T-cell (primary cell): ENCODE measurements at regions not wholly inside any gene's neighbourhood (a gene's known extent, or its start where the extent isn't known, plus 50 kb on each side); places are given as distances from the start of the nearest gene placed in this dataset.

ENCODE experiments used
- ATAC-seq, 4 experiments: fragments of 200-7000 bp in 3 of 4; fragments of 150-1000 bp in 1 of 4; cut with Tn5 transposase; replicated peaks in 1 of 4; 1 replicate in 3 of 4; 2 replicates in 1 of 4; pipeline ENCODE4 v1.10.0; 2021; ENCODE audit warnings: moderate library complexity in 3 of 4, mild to moderate bottlenecking in 2 of 4, moderate number of reproducible peaks in 1 of 4
- CTCF ChIA-PET, 2 donors: fragments of 300-600 bp; sonication (Branson Sonifier 250); formaldehyde crosslinking; loops; one replicate each; lab custom pipeline; 2022; ENCODE audit warnings: antibody characterized with exemption in 2 of 2; lab: Charles Lee
- POLR2A ChIA-PET, 2 donors: fragments of 300-600 bp; sonication (Branson Sonifier 250); formaldehyde crosslinking; loops; one replicate each; lab custom pipeline; 2022; ENCODE audit warnings: antibody characterized with exemption in 2 of 2; lab: Charles Lee
- DNase-seq, 35 experiments: peaks; one replicate each; pipeline versions ENCODE4 v3.0.0 to v3.0.0-alpha.2; 2013 to 2023
- H3K27ac ChIP-seq: one replicate; pipeline ENCODE4 v1.5.1; 2013; ENCODE audit warnings: low read length
- H3K27me3 ChIP-seq, 2 experiments: replicated peaks in 1 of 2; 1 replicate in 1 of 2; 2 replicates in 1 of 2; pipeline versions ENCODE4 v1.6.1 to v1.7.0; 2013; ENCODE audit warnings: low read length in 1 of 2, mixed read lengths in 1 of 2; ENCODE audit not compliant: control insufficient read depth in 2 of 2, insufficient read depth in 2 of 2; ENCODE audit errors: extremely low read depth in 1 of 2
- H3K36me3 ChIP-seq, 2 donors: 1 replicate in 1 of 2; 2 replicates in 1 of 2; pipeline versions ENCODE4 v1.6.1 to v1.7.0; 2013; ENCODE audit warnings: low read length in 1 of 2; ENCODE audit not compliant: control insufficient read depth in 2 of 2, insufficient read depth in 1 of 2; ENCODE audit errors: extremely low read depth in 1 of 2
- H3K4me1 ChIP-seq, 2 experiments: 1 replicate in 1 of 2; 2 replicates in 1 of 2; pipeline versions ENCODE4 v1.6.1 to v1.7.0; 2013; ENCODE audit warnings: low read length in 2 of 2, mixed read lengths in 1 of 2; ENCODE audit not compliant: insufficient read depth in 2 of 2, control insufficient read depth in 1 of 2; ENCODE audit errors: extremely low read depth in 1 of 2
- H3K4me3 ChIP-seq, 2 donors: 1 replicate in 1 of 2; 2 replicates in 1 of 2; pipeline versions ENCODE4 v1.5.1 to v1.7.0; 2013; ENCODE audit warnings: mild to moderate bottlenecking in 2 of 2, low read length in 1 of 2, moderate library complexity in 1 of 2; ENCODE audit not compliant: control insufficient read depth in 1 of 2; ENCODE audit errors: extremely low read depth in 1 of 2
- H3K9me3 ChIP-seq: 2 replicates; pipeline ENCODE4 v1.7.0; 2013
- H3K27ac Mint-ChIP-seq, 2 donors: one replicate each; pipeline ENCODE4 v1.8.0; 2020 to 2021; ENCODE audit warnings: mild to moderate bottlenecking in 2 of 2, mixed read lengths in 2 of 2
- H3K27me3 Mint-ChIP-seq, 2 donors: one replicate each; pipeline ENCODE4 v1.8.0; 2021 to 2022; ENCODE audit warnings: mixed read lengths in 2 of 2
- H3K36me3 Mint-ChIP-seq: one replicate; pipeline ENCODE4 v1.8.0; 2021; ENCODE audit warnings: mixed read lengths
- H3K4me1 Mint-ChIP-seq, 3 donors: one replicate each; pipeline ENCODE4 v1.8.0; 2020 to 2022; ENCODE audit warnings: mixed read lengths in 3 of 3, mild to moderate bottlenecking in 1 of 3
- H3K4me3 Mint-ChIP-seq, 3 donors: one replicate each; pipeline ENCODE4 v1.8.0; 2020 to 2022; ENCODE audit warnings: mild to moderate bottlenecking in 3 of 3, mixed read lengths in 3 of 3, moderate library complexity in 3 of 3
- H3K9me3 Mint-ChIP-seq, 3 donors: one replicate each; pipeline ENCODE4 v1.8.0; 2020 to 2022; ENCODE audit warnings: mixed read lengths in 3 of 3
- WGBS: methylation state at CpG from one replicate; pipeline ENCODE4 v1.1.5; 2013; ENCODE audit warnings: missing lambda C conversion rate; ENCODE audit not compliant: insufficient coverage; 5-methylcytosine and 5-hydroxymethylcytosine counted together

GRCh38 chr9:80097476-80097875, 525.7 kb downstream of the TLE4 start:
- no peak for DNase-seq
- Histone ChIP-seq H3K4me3 (no peak overlapping the region), H3K36me3 (no peaks in the 10 kb centered on the region), H3K27me3 (no peaks in the 10 kb centered on the region), H3K4me1 (no peaks in the 10 kb centered on the region), H3K9me3 (no peaks in the 10 kb centered on the region), H3K27ac (no peak overlapping the region)
- WGBS: 69% methylated on average over 3 of the region's 4 CpGs
- no peaks in the 10 kb centered on the region for H3K9me3 Mint-ChIP-seq
- H3K36me3 Mint-ChIP-seq: no peaks in the 10 kb centered on the region
- H3K4me1 Mint-ChIP-seq: no peaks in the 10 kb centered on the region
- ChIA-PET CTCF (no interaction called here), POLR2A (no interaction called here)
- no peak overlapping the region for H3K27ac Mint-ChIP-seq
- no peak for ATAC-seq
- no peaks in the 10 kb centered on the region for H3K27me3 Mint-ChIP-seq
- H3K4me3 Mint-ChIP-seq: no peak overlapping the region

DNA sequence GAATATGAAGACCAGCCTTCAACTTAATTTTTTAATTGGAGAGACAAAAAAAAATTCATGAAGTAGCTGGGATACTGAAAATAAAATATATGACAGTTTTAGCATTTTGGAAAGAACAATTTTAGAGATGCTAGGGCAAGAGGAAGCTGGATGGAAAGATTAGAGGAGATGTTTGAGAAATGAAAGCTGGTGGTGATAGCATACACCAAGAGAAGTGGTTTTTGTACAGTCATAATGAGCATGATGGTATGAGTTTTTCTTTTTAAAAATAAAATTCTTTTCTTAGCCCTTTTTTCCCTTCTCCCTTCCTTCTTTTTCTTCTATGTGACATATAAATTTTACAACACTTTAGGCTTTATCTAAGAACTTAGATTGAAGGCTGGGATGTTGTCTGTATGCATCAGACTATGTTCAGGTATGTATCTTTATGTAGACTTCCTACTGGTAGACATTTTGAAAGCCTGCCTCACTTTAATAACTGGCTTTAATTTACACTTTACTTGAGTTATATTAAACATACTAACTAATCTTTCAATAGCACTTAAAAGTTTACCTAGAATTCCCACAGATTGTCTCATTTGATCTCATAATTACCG, 522.5 kb downstream of the TLE4 start:
- Histone ChIP-seq H3K9me3 (no peaks in the 10 kb centered on the region), H3K27ac (no peak overlapping the region), H3K4me3 (no peak overlapping the region), H3K4me1 (no peaks in the 10 kb centered on the region), H3K36me3 (no peaks in the 10 kb centered on the region), H3K27me3 (no peaks in the 10 kb centered on the region)
- ATAC-seq (no peak), DNase-seq (no peak)
- ChIA-PET POLR2A (no interaction called here), CTCF (no interaction called here)
- no peaks in the 10 kb centered on the region for H3K4me1 Mint-ChIP-seq
- no peak overlapping the region for H3K27ac Mint-ChIP-seq
- no peaks in the 10 kb centered on the region for H3K36me3 Mint-ChIP-seq
- H3K9me3 Mint-ChIP-seq: no peaks in the 10 kb centered on the region
- no peaks in the 10 kb centered on the region for H3K27me3 Mint-ChIP-seq
- no CpG with 5 or more reads among the region's 1 CpG for WGBS
- H3K4me3 Mint-ChIP-seq: no peak overlapping the region

GRCh38 chr9:80093695-80094094, 521.9 kb downstream of the TLE4 start:
- POLR2A ChIA-PET: no interaction called here
- H3K36me3 ChIP-seq: no peaks in the 10 kb centered on the region
- DNase-seq: no peak
- no peak overlapping the region for H3K4me3 ChIP-seq
- H3K27me3 ChIP-seq: no peaks in the 10 kb centered on the region
- no CpG with 5 or more reads among the region's 1 CpG for WGBS
- Mint-ChIP-seq H3K27me3 (no peaks in the 10 kb centered on the region), H3K9me3 (no peaks in the 10 kb centered on the region), H3K4me1 (no peaks in the 10 kb centered on the region), H3K36me3 (no peaks in the 10 kb centered on the region), H3K27ac (no peak overlapping the region), H3K4me3 (no peak overlapping the region)
- CTCF ChIA-PET: no interaction called here
- no peak for ATAC-seq
- no peak overlapping the region for H3K27ac ChIP-seq
- no peaks in the 10 kb centered on the region for H3K9me3 ChIP-seq
- no peaks in the 10 kb centered on the region for H3K4me1 ChIP-seq

DNA sequence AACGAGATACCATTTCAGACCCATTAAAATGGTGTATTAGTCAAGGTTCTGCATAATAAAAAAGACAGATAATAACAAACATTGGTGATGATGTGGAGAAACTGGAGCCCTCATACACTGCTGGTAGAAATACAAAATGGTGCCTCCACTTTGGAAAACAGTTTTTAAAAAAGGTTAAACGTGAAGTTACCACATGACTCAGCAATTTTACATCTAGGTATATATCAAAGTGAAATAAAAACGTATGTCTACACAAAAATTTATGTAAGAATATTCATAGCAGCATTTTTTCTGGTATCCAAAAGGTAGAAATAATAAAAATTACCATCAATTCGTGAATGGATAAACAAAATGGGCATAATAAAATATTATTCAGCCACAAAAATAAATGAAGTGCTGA, 519.8 kb downstream of the TLE4 start:
- Histone ChIP-seq H3K9me3 (no peaks in the 10 kb centered on the region), H3K27me3 (no peaks in the 10 kb centered on the region), H3K4me1 (no peaks in the 10 kb centered on the region), H3K27ac (no peak overlapping the region), H3K4me3 (no peak overlapping the region), H3K36me3 (no peaks in the 10 kb centered on the region)
- no CpG with 5 or more reads among the region's 4 CpGs for WGBS
- Mint-ChIP-seq H3K36me3 (no peaks in the 10 kb centered on the region), H3K27ac (no peak overlapping the region), H3K9me3 (no peaks in the 10 kb centered on the region), H3K4me3 (no peak overlapping the region), H3K27me3 (no peaks in the 10 kb centered on the region), H3K4me1 (peaks cover 0 to 11% (median 2%) of the 10 kb centered on the region in 3 donors)
- CTCF ChIA-PET: no interaction called here
- no peak for ATAC-seq
- no peak for DNase-seq
- POLR2A ChIA-PET: no interaction called here

GRCh38 chr9:80090317-80090716, 518.6 kb downstream of the TLE4 start:
- peaks cover 0 to 16% (median 6%) of the 10 kb centered on the region in 3 donors for H3K4me1 Mint-ChIP-seq
- ChIA-PET POLR2A (no interaction called here), CTCF (interaction anchor here in 1 of 2 donors (0.5 kb wide), 1 partner anchor 320 kb away, joined by 7 read pairs; no protein-coding TSS in a partner anchor)
- H3K4me1 ChIP-seq: no peaks in the 10 kb centered on the region
- H3K27ac Mint-ChIP-seq: no peak overlapping the region
- ATAC-seq (no peak), DNase-seq (no peak)
- H3K27me3 ChIP-seq: no peaks in the 10 kb centered on the region
- no peak overlapping the region for H3K4me3 ChIP-seq
- no peaks in the 10 kb centered on the region for H3K9me3 Mint-ChIP-seq
- 82% methylated on average over 6 of the region's 8 CpGs for WGBS
- no peaks in the 10 kb centered on the region for H3K9me3 ChIP-seq
- H3K27me3 Mint-ChIP-seq: no peaks in the 10 kb centered on the region
- H3K4me3 Mint-ChIP-seq: no peak overlapping the region
- H3K36me3 Mint-ChIP-seq: no peaks in the 10 kb centered on the region
- no peak overlapping the region for H3K27ac ChIP-seq
- no peaks in the 10 kb centered on the region for H3K36me3 ChIP-seq

GRCh38 chr9:80086822-80087345, 515.1 kb downstream of the TLE4 start:
- no peak overlapping the region for H3K27ac ChIP-seq
- no peaks in the 10 kb centered on the region for H3K36me3 ChIP-seq
- H3K27me3 ChIP-seq: no peaks in the 10 kb centered on the region
- POLR2A ChIA-PET: interaction anchor here in 1 of 2 donors (0.6 kb wide), 1 partner anchor 324 kb away, joined by 4 read pairs; no protein-coding TSS in a partner anchor
- H3K4me3 ChIP-seq: no peak overlapping the region
- no peaks in the 10 kb centered on the region for H3K9me3 ChIP-seq
- Mint-ChIP-seq H3K36me3 (no peaks in the 10 kb centered on the region), H3K9me3 (no peaks in the 10 kb centered on the region), H3K4me1 (peaks cover 0 to 16% (median 6%) of the 10 kb centered on the region in 3 donors), H3K27me3 (no peaks in the 10 kb centered on the region), H3K4me3 (no peak overlapping the region), H3K27ac (no peak overlapping the region)
- ATAC-seq (no peak), DNase-seq (no peak)
- no CpG with 5 or more reads among the region's 2 CpGs for WGBS
- CTCF ChIA-PET: no interaction called here
- H3K4me1 ChIP-seq: no peaks in the 10 kb centered on the region
